GM23248 (cell line): ENCODE measurements at regions not wholly inside any gene's neighbourhood (a gene's known extent, or its start where the extent isn't known, plus 50 kb on each side); places are given as distances from the start of the nearest gene placed in this dataset.

ENCODE experiments used
- EZH2 ChIP-seq: fragments of 200-600 bp; sonication (generic); IDR thresholded peaks from 2 replicates; pipeline ENCODE4 v1.6.1; 2018; ENCODE audit warnings: antibody characterized with exemption, mild to moderate bottlenecking; ENCODE audit not compliant: insufficient read depth, poor library complexity, severe bottlenecking
- EZH2phosphoT487 ChIP-seq: fragments of 200-600 bp; sonication (generic); IDR thresholded peaks from 2 replicates; pipeline ENCODE4 v1.6.1; 2018; ENCODE audit warnings: antibody characterized with exemption, moderate library complexity, mild to moderate bottlenecking, low read depth; ENCODE audit not compliant: insufficient read depth

DNA sequence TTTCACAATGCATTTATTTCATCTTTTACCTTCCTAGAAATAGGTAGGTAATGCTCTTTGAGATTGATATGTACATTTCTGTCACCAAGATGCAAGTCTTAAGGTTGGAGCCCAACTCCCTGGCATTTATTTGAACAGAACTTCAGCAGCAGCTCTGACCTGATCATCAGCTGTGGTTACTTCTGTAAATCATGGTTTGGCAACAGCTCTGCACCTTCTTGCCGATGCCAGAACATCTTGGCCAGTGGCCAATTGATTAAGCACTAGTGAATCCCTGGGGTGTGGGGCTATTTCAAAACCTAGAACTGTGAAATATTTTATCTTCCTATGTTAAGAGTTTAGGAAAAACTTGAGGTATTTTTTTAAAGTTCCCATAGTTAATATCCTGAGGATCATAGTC, 124.8 kb upstream of the NYAP2 start:
- TF ChIP-seq EZH2 (no peak), EZH2phosphoT487 (no peak)
